ENCODE measurements at regions not wholly inside any gene's neighbourhood (a gene's known extent, or its start where the extent isn't known, plus 50 kb on each side); places are given as distances from the start of the nearest gene placed in this dataset.

GRCh38 chrX:121102101-121102500 is 54.7 kb downstream of the GLUD2 start:
- DNase-seq: no peak

- DNase-seq: no peak
Observed at GRCh38 chrX:121103381-121103780, 56.0 kb downstream of the GLUD2 start.

- DNase-seq: no peak
Observed at GRCh38 chrX:121106484-121107235, 59.2 kb downstream of the GLUD2 start.

- no peak for DNase-seq
Observed at GRCh38 chrX:121109986-121110385, 62.6 kb downstream of the GLUD2 start.

- DNase-seq: no peak
Observed at GRCh38 chrX:121110536-121110935, 63.1 kb downstream of the GLUD2 start.

GRCh38 chrX:121114691-121115090 is 67.3 kb downstream of the GLUD2 start:
- DNase-seq: no peak

- DNase-seq: no peak
Observed at GRCh38 chrX:121120690-121121605, 73.5 kb downstream of the GLUD2 start.

- no peak for DNase-seq
Observed at GRCh38 chrX:121122332-121122731, 74.9 kb downstream of the GLUD2 start.

GRCh38 chrX:121128925-121129877 is 81.8 kb downstream of the GLUD2 start:
- no peak for DNase-seq

- no peak for DNase-seq
Observed at GRCh38 chrX:121132675-121133074, 85.3 kb downstream of the GLUD2 start.

- DNase-seq: no peak
Observed at GRCh38 chrX:121135488-121136207, 88.2 kb downstream of the GLUD2 start.

- DNase-seq: no peak
Observed at GRCh38 chrX:121146059-121146628, 98.7 kb downstream of the GLUD2 start.

- no peak for DNase-seq
Observed at GRCh38 chrX:121150217-121150616, 102.8 kb downstream of the GLUD2 start.

- DNase-seq: no peak
Observed at GRCh38 chrX:121151293-121151692, 103.9 kb downstream of the GLUD2 start.

GRCh38 chrX:121154858-121155404 is 107.5 kb downstream of the GLUD2 start:
- no peak for DNase-seq

- DNase-seq: no peak
Observed at GRCh38 chrX:121160987-121161386, 113.6 kb downstream of the GLUD2 start.

GRCh38 chrX:121161501-121161933 is 114.1 kb downstream of the GLUD2 start:
- no peak for DNase-seq

- no peak for DNase-seq
Observed at GRCh38 chrX:121163443-121163842, 116.0 kb downstream of the GLUD2 start.

GRCh38 chrX:121165930-121166359 is 118.5 kb downstream of the GLUD2 start:
- no peak for DNase-seq

- DNase-seq: no peak
Observed at GRCh38 chrX:121169099-121170035, 122.0 kb downstream of the GLUD2 start.
